Activated T-helper 17 cell treated with anti-CD3 and anti-CD28 coated beads, Interleukin-2, amount 50 U/mL, for 72 hours (primary cell): ENCODE measurements at regions not wholly inside any gene's neighbourhood (a gene's known extent, or its start where the extent isn't known, plus 50 kb on each side); places are given as distances from the start of the nearest gene placed in this dataset.

Source experiments
- ATAC-seq: fragments of 150-1000 bp; cut with Tn5 transposase; replicated peaks from 2 replicates; pipeline ENCODE4 v1.10.0; 2021; ENCODE audit warnings: mild to moderate bottlenecking, moderate library complexity
- H3K27ac Mint-ChIP-seq: one replicate; pipeline ENCODE4 v1.8.0; 2022; ENCODE audit warnings: mixed read lengths
- H3K27me3 Mint-ChIP-seq: one replicate; pipeline ENCODE4 v1.8.0; 2022; ENCODE audit warnings: mixed read lengths
- H3K36me3 Mint-ChIP-seq: one replicate; pipeline ENCODE4 v1.8.0; 2022; ENCODE audit warnings: low read depth, mild to moderate bottlenecking, mixed read lengths
- H3K4me1 Mint-ChIP-seq: one replicate; pipeline ENCODE4 v1.8.0; 2022; ENCODE audit warnings: mixed read lengths
- H3K4me3 Mint-ChIP-seq: one replicate; pipeline ENCODE4 v1.8.0; 2022; ENCODE audit warnings: mild to moderate bottlenecking, mixed read lengths
- H3K9me3 Mint-ChIP-seq: one replicate; pipeline ENCODE4 v1.8.0; 2022; ENCODE audit warnings: mixed read lengths

DNA sequence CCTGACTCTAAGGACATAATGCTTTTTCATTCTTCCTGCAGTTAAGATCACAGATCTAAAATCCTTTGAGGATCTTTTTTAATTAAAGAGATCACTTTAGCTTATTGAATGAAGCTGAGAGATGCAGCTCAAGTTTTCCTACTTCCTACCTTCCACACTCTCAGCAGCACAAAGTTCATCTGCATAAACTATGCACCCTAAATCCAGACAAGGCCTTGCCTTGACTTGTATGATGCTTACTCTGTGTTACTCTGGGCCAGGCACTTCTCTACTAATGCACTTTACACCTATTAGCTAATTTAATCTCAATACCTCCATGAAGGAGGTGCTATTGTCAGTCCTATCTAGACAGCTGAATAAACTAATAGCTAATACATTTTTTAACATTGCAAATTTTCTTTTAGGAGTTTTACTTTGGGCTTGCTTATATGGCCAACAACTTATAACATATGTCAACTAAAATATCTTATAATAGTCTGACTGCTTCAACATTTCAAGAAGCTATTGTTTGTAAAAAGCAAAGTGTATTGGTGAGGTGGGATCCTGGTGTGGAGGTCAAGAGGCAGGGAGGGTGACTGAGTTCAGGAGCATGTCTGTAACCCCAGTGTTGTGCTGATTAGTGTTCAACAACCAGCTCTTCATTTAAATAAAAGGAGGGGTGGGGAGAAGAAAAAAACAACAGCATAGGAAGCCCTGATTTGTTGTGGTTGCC, 172.4 kb upstream of the ATP11B start:
- H3K4me3 Mint-ChIP-seq, result no peak overlapping the region
- H3K27me3 Mint-ChIP-seq, result peaks cover 22% of the 10 kb centered on the region
- H3K27ac Mint-ChIP-seq, result no peak overlapping the region
- no peaks in the 10 kb centered on the region for H3K9me3 Mint-ChIP-seq
- H3K36me3 Mint-ChIP-seq, result no peaks in the 10 kb centered on the region
- H3K4me1 Mint-ChIP-seq, result no peaks in the 10 kb centered on the region
- no peak for ATAC-seq

DNA sequence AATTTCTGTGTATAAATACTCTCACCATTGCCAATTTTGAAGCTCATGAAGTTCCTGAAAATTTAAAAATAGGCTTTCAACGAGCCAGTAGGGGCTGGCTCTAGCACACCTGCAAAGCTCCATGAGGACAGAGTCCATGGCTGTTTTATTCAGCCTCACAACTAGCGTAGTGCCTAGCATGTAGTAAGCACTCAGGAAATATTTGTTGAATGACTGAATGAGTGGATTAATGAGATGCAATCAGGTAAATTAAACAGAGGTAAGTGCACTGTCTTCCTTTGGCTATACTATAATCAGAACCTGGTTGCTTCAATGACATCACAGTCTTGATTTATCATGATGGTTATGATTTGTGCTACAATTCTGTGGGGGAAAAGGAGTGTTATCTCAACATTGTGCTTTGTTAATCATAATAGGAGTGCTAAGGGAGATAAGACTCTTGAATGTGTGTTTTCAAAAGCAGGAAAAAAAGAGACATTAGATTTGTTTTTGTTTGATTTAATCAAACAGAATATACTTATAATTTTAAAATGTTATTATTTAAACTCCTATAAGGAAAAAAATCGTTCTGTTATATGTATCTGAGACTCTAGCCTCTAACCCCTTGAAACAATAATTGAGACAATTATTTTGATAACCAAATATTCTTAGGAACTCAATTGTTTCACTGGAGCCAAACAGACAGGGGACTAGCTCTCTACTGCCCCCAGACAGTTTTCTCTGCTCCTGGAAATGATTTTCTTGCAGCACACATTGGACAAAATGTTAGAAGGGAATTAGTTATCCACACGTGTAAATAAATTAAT, 171.7 kb upstream of the ATP11B start:
- H3K9me3 Mint-ChIP-seq, result no peaks in the 10 kb centered on the region
- H3K4me1 Mint-ChIP-seq, result no peaks in the 10 kb centered on the region
- H3K27ac Mint-ChIP-seq, result no peak overlapping the region
- ATAC-seq, result no peak
- H3K27me3 Mint-ChIP-seq, result peaks cover 22% of the 10 kb centered on the region
- no peaks in the 10 kb centered on the region for H3K36me3 Mint-ChIP-seq
- H3K4me3 Mint-ChIP-seq, result no peak overlapping the region

- Mint-ChIP-seq H3K27ac (no peak overlapping the region), H3K4me1 (no peaks in the 10 kb centered on the region), H3K9me3 (no peaks in the 10 kb centered on the region)
Measured at GRCh38 chr3:182622241-182622545, 171.1 kb upstream of the ATP11B start.

GRCh38 chr3:182626484-182627467, 166.5 kb upstream of the ATP11B start:
- ATAC-seq, result no peak
- no peaks in the 10 kb centered on the region for H3K36me3 Mint-ChIP-seq
- H3K27me3 Mint-ChIP-seq, result peaks cover 24% of the 10 kb centered on the region
- no peaks in the 10 kb centered on the region for H3K4me1 Mint-ChIP-seq
- H3K9me3 Mint-ChIP-seq, result no peaks in the 10 kb centered on the region
- H3K27ac Mint-ChIP-seq, result no peak overlapping the region
- no peak overlapping the region for H3K4me3 Mint-ChIP-seq

More at GRCh38 chr3:182622241-182622545, 171.1 kb upstream of the ATP11B start:
- Mint-ChIP-seq H3K27me3 (peaks cover 21% of the 10 kb centered on the region), H3K4me3 (no peak overlapping the region), H3K36me3 (no peaks in the 10 kb centered on the region)
- ATAC-seq, result no peak

- Mint-ChIP-seq H3K27me3 (peaks cover 24% of the 10 kb centered on the region), H3K27ac (no peak overlapping the region), H3K4me1 (no peaks in the 10 kb centered on the region), H3K9me3 (no peaks in the 10 kb centered on the region), H3K4me3 (no peak overlapping the region), H3K36me3 (no peaks in the 10 kb centered on the region)
- ATAC-seq, result no peak
Measured at GRCh38 chr3:182628531-182628930, 164.8 kb upstream of the ATP11B start.

GRCh38 chr3:182629521-182629920, 163.8 kb upstream of the ATP11B start:
- Mint-ChIP-seq H3K27ac (no peak overlapping the region), H3K4me3 (no peak overlapping the region), H3K4me1 (no peaks in the 10 kb centered on the region), H3K36me3 (no peaks in the 10 kb centered on the region), H3K27me3 (peaks cover 23% of the 10 kb centered on the region), H3K9me3 (no peaks in the 10 kb centered on the region)
- ATAC-seq, result no peak

- Mint-ChIP-seq H3K27me3 (peaks cover 10% of the 10 kb centered on the region), H3K4me3 (no peak overlapping the region), H3K9me3 (no peaks in the 10 kb centered on the region), H3K4me1 (no peaks in the 10 kb centered on the region), H3K36me3 (no peaks in the 10 kb centered on the region), H3K27ac (no peak overlapping the region)
- no peak for ATAC-seq
Measured at GRCh38 chr3:182631183-182632076, 161.9 kb upstream of the ATP11B start.

GRCh38 chr3:182632077-182632393, 161.3 kb upstream of the ATP11B start:
- Mint-ChIP-seq H3K4me1 (no peaks in the 10 kb centered on the region), H3K4me3 (no peak overlapping the region), H3K36me3 (no peaks in the 10 kb centered on the region), H3K27me3 (peaks cover 11% of the 10 kb centered on the region), H3K9me3 (no peaks in the 10 kb centered on the region), H3K27ac (no peak overlapping the region)
- ATAC-seq, result no peak

- no peak for ATAC-seq
- H3K4me3 Mint-ChIP-seq, result no peak overlapping the region
Measured at GRCh38 chr3:182633186-182633585, 160.1 kb upstream of the ATP11B start.

DNA sequence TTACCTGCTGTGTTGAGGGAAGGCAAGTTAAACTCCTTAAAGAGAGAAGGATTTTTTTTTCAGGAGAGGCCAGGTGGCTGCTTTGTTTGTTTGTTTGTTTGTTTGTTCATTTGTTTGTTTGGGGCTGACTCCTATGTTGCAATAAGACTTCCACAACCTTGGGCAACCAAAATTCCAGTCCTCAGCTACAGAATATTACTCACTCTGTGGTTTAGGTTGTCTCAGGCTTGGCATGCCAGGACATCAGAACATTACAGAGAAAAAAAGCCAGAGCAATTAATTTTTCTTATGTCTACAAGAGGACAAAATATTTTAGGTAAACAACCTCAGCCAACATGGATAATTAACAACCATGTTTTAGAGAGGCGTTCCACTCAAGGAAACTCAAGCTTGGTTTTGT, 156.7 kb upstream of the ATP11B start:
- Mint-ChIP-seq H3K4me3 (no peak overlapping the region), H3K27ac (no peak overlapping the region), H3K27me3 (peaks cover 12% of the 10 kb centered on the region), H3K4me1 (no peaks in the 10 kb centered on the region), H3K9me3 (no peaks in the 10 kb centered on the region), H3K36me3 (no peaks in the 10 kb centered on the region)
- no peak for ATAC-seq

More at GRCh38 chr3:182633186-182633585, 160.1 kb upstream of the ATP11B start:
- peaks cover 7% of the 10 kb centered on the region for H3K27me3 Mint-ChIP-seq
- H3K36me3 Mint-ChIP-seq, result no peaks in the 10 kb centered on the region
- H3K4me1 Mint-ChIP-seq, result no peaks in the 10 kb centered on the region
- no peak overlapping the region for H3K27ac Mint-ChIP-seq
- no peaks in the 10 kb centered on the region for H3K9me3 Mint-ChIP-seq

DNA sequence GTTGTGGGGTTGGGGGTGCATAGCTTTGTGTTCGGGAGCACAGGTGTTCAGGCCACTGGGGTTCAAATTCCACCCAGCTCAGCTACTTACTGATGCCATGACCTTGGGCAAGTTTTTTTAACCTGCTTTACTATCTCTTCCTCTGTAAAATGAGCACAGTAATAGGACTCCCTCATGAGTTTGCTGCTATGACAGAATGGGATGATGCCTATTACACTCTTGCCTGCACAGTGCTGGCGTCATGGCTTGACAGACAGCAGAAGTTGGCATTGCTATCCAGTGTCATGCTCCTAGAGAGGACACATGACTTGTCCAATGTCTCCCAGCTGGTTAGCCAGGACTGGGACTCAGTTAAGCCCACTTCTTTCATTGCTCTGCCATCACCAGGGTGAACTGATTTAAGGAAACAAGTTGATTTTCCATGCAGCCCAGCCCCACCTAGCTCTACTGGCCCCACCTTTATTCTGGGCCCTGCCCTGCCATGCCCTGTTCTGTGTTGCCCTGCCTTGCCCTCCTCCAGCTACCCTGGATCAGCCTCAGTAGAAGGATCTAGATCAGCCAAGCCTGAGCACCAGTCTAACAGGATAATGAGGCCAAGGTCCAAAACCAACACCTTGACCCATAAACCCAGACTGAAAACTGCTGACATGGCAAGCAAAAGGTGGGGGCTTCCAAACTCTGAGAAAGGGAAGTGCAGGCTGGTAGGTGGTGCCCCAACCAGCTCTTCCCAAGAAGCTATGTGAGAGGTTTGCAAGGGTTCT, 155.8 kb upstream of the ATP11B start:
- H3K27me3 Mint-ChIP-seq, result peaks cover 12% of the 10 kb centered on the region
- H3K4me3 Mint-ChIP-seq, result no peak overlapping the region
- H3K9me3 Mint-ChIP-seq, result no peaks in the 10 kb centered on the region
- no peaks in the 10 kb centered on the region for H3K36me3 Mint-ChIP-seq
- no peak overlapping the region for H3K27ac Mint-ChIP-seq
- no peak for ATAC-seq
- no peaks in the 10 kb centered on the region for H3K4me1 Mint-ChIP-seq

DNA sequence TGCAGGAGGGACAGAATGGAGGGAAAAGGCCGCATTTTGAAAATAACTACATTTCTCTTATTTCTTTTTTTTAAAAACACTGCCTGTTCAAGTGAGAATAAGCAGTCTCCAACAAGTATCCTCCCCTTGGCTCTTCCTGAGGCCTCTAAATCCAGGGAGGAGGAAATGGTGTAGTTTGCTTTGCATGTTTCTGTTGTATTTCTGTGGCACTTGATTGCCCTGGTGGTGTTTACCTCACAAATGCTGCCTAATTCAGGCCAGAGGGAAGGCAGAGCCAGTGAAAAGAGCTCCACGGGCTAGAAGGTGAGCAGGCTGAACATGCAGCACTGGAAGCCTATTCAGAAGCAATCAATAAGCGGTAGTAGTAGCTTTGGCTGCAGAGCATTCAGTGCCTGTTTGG, 149.3 kb upstream of the ATP11B start:
- Mint-ChIP-seq H3K36me3 (no peaks in the 10 kb centered on the region), H3K27ac (no peak overlapping the region)

GRCh38 chr3:182644790-182645433, 148.4 kb upstream of the ATP11B start:
- Mint-ChIP-seq H3K27me3 (peaks cover 19% of the 10 kb centered on the region), H3K36me3 (no peaks in the 10 kb centered on the region), H3K9me3 (no peaks in the 10 kb centered on the region), H3K27ac (peak overlapping the region; percentile 56), H3K4me1 (peaks cover 4% of the 10 kb centered on the region), H3K4me3 (no peak overlapping the region)
- peak; percentile 87 for ATAC-seq

More for the DNA sequence above, 149.3 kb upstream of the ATP11B start:
- Mint-ChIP-seq H3K9me3 (no peaks in the 10 kb centered on the region), H3K4me3 (no peak overlapping the region), H3K4me1 (peaks cover 4% of the 10 kb centered on the region), H3K27me3 (peaks cover 19% of the 10 kb centered on the region)
- ATAC-seq, result no peak
